GM13976 (cell line): ENCODE measurements at regions not wholly inside any gene's neighbourhood (a gene's known extent, or its start where the extent isn't known, plus 50 kb on each side); places are given as distances from the start of the nearest gene placed in this dataset.

Experiments used
- DNase-seq: peaks from one replicate; pipeline ENCODE4 v3.0.0; 2012; ENCODE audit warnings: low spot score
- CTCF ChIP-seq: IDR thresholded peaks from 2 replicates; pipeline ENCODE4 v1.5.1; 2012; ENCODE audit warnings: borderline replicate concordance, mild to moderate bottlenecking; ENCODE audit not compliant: insufficient read depth; ENCODE audit errors: extremely low read depth, missing control alignments, control extremely low read depth
- in situ Hi-C: fragments of 300-500 bp; cut with MboI; formaldehyde crosslinking; loops from one replicate; pipeline ENCODE4 v1.12.0; 2022; ENCODE audit warnings: low sequenced_read_pairs, mixed read lengths, inconsistent platforms; ENCODE audit not compliant: unreplicated experiment

- no peak for DNase-seq
- in situ Hi-C loops = no loop called here
- TF ChIP-seq CTCF = no peak
Observed at GRCh38 chr11:42013656-42014201, 554.3 kb upstream of the LRRC4C start.

- TF ChIP-seq CTCF = no peak
- DNase-seq = no peak
- in situ Hi-C loops = no loop called here
Observed at GRCh38 chr11:42021911-42022310, 562.5 kb upstream of the LRRC4C start.

GRCh38 chr11:42023267-42023666 is 563.8 kb upstream of the LRRC4C start:
- DNase-seq = no peak
- no peak for TF ChIP-seq CTCF
- in situ Hi-C loops = no loop called here

- in situ Hi-C loops = no loop called here
- no peak for TF ChIP-seq CTCF
- DNase-seq = no peak
Observed at GRCh38 chr11:42025121-42025803, 565.8 kb upstream of the LRRC4C start.

GRCh38 chr11:42034826-42035225 is 575.4 kb upstream of the LRRC4C start:
- TF ChIP-seq CTCF = no peak
- in situ Hi-C loops = no loop called here
- no peak for DNase-seq

GRCh38 chr11:42036201-42036600 is 576.7 kb upstream of the LRRC4C start:
- no peak for TF ChIP-seq CTCF
- in situ Hi-C loops = no loop called here
- no peak for DNase-seq

GRCh38 chr11:42043312-42043711 is 583.9 kb upstream of the LRRC4C start:
- no peak for TF ChIP-seq CTCF
- in situ Hi-C loops = no loop called here
- DNase-seq = no peak
